M059J (cell line): ENCODE measurements at regions not wholly inside any gene's neighbourhood (a gene's known extent, or its start where the extent isn't known, plus 50 kb on each side); places are given as distances from the start of the nearest gene placed in this dataset.
"Not testable (repeated sequence)": the region's sequence is repeated elsewhere in the genome, so short reads cannot be mapped to it uniquely, and the experiment has no call there.

Experiments used
- DNase-seq: peaks from one replicate; pipeline ENCODE4 v3.0.0-alpha.2; 2012; ENCODE audit warnings: low read depth

DNA sequence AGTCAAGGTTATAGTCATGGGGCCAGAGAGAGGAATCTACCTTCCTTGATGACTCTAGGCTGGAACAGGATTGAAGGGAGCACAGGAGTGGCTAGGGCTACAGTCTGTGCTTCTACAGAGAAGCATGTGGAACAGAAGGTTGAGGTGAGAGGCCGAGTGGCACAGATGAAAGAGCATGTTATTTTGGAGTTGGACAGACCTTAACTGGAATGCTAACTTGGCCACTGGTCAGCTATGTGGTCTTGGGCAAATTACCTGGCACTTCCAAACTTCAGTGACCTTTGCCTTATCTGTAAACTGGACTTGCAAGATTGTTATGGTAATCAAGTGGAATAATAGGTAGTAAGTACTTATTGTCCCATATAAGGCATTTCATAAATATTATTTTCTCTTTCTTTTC is 252.7 kb downstream of the KCNRG start:
- no peak for DNase-seq

DNA sequence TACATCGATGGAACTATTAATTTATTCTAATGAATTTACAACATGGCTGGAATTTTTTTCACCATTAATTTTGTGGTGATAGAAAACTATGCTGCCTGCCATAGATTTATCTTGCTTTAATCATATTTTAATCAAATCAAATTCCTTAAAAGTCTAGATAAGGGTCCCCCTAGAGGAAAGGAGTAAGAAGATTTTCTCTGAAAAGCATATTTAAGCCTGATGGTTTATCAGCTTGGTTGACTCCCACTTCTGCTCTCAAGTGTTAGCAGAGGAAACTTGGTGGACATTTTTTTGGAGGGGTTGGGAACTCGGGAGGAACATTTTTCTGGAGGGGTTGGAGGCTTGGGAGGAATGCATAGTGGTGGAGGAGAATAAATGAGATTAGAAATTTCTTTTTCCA is 253.3 kb downstream of the KCNRG start:
- no peak for DNase-seq

DNA sequence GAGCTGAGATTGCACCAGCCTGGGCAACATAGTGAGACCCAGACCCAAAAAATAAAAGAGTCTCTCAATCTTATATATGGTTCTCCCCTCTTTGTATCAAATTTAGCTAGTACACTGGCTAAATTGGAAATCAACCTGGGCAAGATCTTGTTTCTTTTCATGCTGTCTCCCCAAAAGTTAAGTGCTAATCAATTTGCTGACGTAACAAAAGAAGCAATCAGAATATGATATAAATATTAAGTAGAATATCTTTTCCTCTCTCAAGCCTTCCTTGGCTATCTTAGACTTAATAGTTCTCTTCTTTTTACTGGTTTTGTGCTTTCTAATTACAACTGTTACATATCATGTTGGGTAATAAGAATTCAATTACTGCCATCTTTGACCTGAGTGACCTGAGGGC is 258.9 kb downstream of the KCNRG start:
- DNase-seq: no peak

GRCh38 chr13:50275392-50276063 is 260.3 kb downstream of the KCNRG start:
- DNase-seq: no peak

- no peak for DNase-seq
Observed at GRCh38 chr13:50276550-50276949, 261.3 kb downstream of the KCNRG start.

DNA sequence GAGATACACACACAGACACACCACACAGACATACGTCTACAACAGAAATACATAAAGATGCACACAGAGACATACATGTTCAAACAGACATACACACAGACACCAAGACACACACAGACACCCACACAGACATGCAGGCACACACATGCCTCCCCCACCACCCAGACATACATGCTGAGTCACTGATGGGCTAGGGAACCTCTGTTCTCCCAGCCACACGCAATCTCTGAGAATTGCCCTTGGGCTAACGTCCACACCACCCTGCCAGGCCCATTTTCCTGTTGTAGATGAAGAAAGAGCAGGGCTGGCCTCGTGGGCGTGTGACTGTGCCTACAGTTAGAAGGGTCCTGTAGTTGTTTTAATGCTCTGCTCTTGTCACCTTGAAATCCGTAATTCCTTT is 261.9 kb downstream of the KCNRG start:
- DNase-seq: no peak

- DNase-seq: no peak
Observed at GRCh38 chr13:50277906-50278305, 262.7 kb downstream of the KCNRG start.

DNA sequence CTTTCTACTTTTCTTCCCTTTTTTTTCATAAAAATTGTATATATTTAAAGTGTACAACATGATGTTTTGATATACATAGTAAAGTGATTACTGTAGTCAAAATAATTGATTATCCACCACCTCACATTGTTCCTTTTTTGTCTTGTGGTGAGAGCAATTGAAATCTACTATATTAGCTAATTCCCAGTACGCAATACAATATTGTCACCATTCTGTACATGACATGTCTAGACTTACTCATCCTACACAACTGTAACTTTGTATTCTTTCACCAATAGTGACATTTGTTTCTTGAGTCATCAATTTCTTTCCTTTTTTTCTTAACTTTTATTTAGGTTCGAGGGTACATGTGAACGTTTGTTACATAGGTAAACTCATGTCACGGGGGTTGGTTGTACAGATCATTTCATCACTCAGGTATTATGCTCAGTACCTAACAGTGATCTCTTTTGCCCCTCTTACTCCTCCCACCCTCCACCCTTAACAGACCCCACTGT is 265.2 kb downstream of the KCNRG start:
- DNase-seq: no peak

DNA sequence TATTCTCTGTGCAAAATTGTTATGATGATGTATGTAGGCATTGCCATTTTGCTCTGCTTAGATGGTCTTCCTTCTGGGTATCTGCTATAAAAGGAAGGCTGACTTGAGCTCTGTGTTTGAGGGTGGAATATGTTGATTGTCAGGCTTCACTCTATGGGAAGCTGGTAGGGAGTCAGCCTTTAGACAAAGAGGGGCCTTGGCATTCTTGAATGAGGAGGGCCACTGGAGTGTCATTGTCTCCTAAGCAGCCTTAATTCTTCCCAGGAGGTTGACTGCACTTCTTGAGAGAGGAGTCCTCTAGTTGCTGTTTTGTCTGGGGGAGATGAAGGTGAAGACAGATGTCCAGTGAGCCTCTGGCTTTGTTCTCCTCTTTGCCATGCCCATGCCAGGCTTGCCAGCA is 266.8 kb downstream of the KCNRG start:
- no peak for DNase-seq

DNA sequence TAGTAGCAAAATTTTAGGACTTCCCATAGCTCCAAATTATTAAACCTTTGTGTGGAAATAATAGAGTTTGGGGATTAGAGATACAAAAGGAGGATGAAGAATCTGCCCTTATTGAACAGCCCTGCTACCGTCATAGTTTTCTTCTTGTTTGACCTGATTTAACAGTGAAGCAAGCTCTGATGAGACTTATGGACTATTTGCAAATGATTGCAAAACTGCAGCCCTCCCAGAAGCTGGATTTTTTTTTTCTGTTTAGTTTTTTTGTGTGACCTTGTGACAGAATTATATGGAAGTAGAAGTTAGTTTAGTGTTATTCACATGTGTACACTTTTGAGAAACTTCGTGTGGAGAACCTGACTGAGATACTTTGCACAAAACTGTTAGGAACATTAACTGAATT is 267.8 kb downstream of the KCNRG start:
- DNase-seq: no peak

GRCh38 chr13:50284540-50284939 is 269.3 kb downstream of the KCNRG start:
- no peak for DNase-seq

DNA sequence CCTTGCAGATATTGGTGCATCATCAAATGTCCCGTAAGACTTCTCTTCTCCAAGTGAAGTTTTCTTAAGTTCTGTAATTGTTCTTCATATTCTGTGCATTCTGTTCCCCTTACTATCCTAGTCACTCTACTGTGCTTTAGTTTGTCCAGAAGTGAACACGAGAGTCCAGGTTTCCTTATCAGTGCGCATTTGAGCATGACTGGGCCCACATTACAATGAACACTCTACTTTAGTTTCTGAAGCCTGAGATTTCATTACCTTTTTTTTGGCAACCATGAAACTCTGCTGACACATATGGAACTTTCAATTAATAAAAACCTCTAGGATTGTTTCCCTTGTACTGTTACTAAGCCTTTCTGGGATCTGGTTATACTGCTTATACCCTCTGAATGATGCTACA is 270.0 kb downstream of the KCNRG start:
- no peak for DNase-seq

DNA sequence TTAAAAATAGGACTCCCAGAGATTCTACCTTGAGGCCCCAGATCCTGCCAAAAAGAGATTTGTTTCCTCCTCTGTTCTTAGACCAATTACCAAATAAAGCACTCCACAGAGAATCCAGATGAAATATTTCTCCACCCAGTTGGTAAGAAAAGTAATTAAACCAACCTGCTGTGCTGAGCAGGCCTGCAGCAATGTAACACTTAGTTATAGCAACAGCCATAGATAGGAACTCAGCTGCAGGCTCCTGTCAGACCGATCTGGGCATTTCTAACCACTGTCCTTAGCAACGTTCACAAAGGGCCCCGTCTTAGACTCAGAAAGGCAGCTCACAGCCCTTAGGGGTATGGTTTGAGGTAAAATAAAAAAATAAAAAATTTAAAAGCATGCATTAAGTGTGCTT is 271.1 kb downstream of the KCNRG start:
- DNase-seq: no peak

- DNase-seq: no peak
Observed at GRCh38 chr13:50290186-50290585, 274.9 kb downstream of the KCNRG start.

- DNase-seq: peak; percentile 44
Observed at GRCh38 chr13:50291611-50292010, 276.4 kb downstream of the KCNRG start.

DNA sequence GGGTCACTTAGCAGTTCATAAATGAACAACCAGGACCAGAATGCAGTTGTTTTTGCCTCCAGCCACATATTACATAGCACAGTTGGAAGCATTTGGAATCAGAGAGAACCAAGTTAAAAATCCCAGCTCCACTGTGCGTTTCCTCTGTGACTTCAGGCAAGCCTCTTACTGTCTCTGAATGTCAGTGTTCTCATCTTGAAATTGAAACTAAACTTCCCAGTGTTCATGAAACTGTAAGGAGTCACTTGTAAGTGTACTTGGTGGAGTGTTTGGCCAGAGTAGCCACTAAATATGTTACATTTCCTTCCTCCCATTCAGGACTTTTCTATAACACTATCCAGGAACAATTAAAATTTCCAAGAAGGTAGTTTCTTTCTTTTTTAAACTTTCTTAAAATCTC is 276.8 kb downstream of the KCNRG start:
- no peak for DNase-seq

GRCh38 chr13:50294425-50294824 is 279.2 kb downstream of the KCNRG start:
- DNase-seq: not testable (repeated sequence)

DNA sequence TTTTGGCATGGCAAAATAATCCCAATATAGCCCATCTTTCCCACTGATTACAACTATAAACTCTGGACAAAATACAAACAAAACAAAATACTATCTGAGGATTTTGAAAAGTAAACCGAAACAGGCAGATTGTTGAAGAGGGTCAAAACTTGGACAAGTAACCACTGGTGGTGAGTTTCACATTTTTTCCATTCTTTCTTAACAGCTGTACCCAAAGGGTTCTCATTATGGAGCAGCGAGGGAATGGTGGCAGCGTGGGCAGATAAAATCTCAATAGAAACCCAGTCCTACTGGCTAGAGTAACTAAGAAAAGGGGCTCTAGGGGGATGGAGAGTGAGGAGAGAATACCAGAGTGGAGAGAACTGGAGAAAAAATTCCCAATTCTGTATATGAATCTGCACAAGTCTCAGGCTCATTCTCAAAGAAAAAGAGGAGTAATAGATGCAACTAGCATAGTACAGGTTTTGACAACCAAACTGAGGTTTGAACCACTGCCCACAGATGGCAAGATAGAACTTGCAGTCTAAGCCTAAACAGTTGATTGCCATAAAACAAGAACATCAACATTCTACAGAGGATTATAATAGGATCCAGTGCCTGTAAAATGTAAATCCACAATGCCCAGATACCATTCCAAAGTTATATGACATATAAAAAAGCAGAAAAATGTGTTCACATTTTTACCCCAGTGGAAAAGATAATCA is 284.5 kb downstream of the KCNRG start:
- DNase-seq: peak; percentile 66

DNA sequence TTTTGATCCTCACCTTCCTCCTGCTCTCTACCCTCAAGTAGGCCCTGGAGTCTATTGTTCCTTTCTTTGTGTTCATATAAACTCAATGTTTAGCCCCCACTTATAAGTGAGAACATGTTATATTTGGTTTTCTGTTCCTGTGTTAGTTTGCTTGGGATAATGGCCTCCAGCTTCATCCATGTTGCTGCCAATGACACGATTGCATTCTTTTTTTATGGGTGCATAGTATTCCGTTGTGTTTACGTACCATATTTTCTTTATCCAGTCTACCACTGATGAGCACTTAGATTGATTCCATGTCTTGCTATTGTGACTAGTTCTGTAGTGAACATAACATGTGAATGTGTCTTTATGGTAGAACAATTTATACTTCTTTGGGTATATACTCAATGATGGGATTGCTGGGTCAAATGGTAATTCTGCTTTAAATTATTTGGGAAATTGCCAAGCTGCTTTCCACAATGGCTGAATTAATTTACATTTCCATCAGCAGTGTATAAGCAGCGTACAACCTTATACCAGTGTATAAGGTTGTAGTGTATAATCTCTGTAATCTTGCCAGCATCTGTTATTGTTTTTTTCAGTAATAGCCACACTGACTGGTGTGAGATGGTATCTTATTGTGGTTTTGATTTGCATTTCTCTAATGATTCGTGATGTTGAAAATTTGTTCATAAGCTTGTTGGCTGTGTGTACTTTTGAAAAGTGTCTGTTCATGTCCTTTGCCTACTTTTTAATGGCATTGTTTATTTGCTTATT is 288.9 kb downstream of the KCNRG start:
- no peak for DNase-seq

DNA sequence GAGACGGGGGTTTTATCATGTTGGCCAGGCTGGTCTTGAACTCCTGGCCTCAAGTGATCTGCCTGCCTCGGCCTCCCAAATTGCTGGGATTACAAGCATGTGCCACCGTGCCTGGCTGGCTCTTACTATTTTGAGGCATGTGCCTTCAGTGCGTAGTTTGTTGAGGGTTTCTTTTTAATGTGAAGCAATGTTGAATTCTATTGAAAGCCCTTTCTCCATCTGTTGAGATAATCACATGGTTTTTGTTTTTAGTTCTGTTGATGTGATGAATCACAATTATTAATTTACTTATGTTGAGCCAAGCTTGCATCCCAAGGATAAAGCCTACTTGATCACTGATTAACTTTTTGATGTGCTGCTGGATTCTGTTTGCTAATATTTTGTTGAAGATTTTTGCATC is 290.9 kb downstream of the KCNRG start:
- DNase-seq: no peak

GRCh38 chr13:50309318-50309717 is 294.1 kb downstream of the KCNRG start:
- peak; percentile 61 for DNase-seq

DNA sequence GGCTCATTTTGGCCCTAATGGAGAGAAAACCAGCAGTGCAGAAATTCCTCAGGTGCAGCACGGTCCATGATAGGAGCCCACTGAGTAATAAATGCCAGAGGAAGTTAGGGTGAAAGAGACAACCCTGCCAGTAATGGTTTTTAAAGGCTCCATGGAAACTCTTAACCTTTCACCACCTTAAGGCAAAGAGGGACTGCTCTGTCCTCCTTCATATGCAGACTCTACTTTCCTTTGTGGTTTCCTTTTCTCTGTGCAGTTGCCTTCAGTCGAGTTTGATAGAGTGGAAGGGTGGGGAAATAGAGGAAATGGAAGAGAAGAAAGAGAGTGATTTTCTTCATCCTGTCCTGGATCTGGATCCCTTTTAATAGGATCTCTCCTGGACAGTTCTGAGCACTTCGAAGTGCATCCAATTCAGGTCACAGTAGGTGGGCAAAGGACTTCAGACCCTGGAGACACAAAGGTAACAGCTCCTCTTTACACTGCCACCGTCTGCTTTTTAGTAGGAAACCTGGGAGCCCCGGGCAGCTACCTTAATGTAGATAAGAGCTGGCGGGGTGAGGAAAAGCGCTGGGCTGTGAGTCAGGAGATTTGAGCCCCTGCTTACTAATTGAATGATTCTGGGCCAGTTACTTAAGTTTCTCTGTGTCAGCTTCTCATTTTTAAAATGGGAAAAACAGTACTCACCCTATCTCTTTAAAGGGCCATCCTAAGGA is 294.8 kb downstream of the KCNRG start:
- peak; percentile 49 for DNase-seq
